ENCODE measurements at regions not wholly inside any gene's neighbourhood (a gene's known extent, or its start where the extent isn't known, plus 50 kb on each side); places are given as distances from the start of the nearest gene placed in this dataset.
A peak's percentile ranks its signal among the peaks of the same experiment; 100 is the strongest.

- ATAC-seq (ENCODE audit: insufficient number of reproducible peaks, low FRiP score, low read depth) (no peak), DNase-seq (ENCODE audit: low spot score) (no peak)
- no peak for TF ChIP-seq CTCF (IDR thresholded peaks at IDR 0.05)
- Histone ChIP-seq H3K36me3 (no peaks in the 10 kb centered on the region), H3K4me1 (ENCODE audit: control insufficient read depth in 1 of 2, low read depth in 2 of 2) (peaks cover 0 to 8% of the 10 kb centered on the region in 2 donors), H3K27me3 (replicated peaks; ENCODE audit: insufficient read depth) (no peaks in the 10 kb centered on the region), H3K9me3 (no peaks in the 10 kb centered on the region), H3K27ac (no peak overlapping the region), H3K4me3 (no peak overlapping the region)
Observed at GRCh38 chr14:36441283-36441682, 78.7 kb downstream of the NKX2-1 start.

GRCh38 chr14:36439766-36440165 is 80.3 kb downstream of the NKX2-1 start:
- Histone ChIP-seq H3K36me3 (no peaks in the 10 kb centered on the region), H3K27me3 (replicated peaks; ENCODE audit: insufficient read depth) (no peaks in the 10 kb centered on the region), H3K27ac (no peak overlapping the region), H3K4me1 (ENCODE audit: control insufficient read depth in 1 of 2, low read depth in 2 of 2) (peaks cover 0 to 8% of the 10 kb centered on the region in 2 donors), H3K9me3 (no peaks in the 10 kb centered on the region), H3K4me3 (no peak overlapping the region)
- ATAC-seq (ENCODE audit: insufficient number of reproducible peaks, low FRiP score, low read depth) (no peak), DNase-seq (ENCODE audit: low spot score) (no peak)
- TF ChIP-seq CTCF (IDR thresholded peaks at IDR 0.05), result no peak

- H3K9me3 ChIP-seq, result no peaks in the 10 kb centered on the region
- DNase-seq (ENCODE audit: low spot score) (no peak), ATAC-seq (ENCODE audit: insufficient number of reproducible peaks, low FRiP score, low read depth) (no peak)
- no peaks in the 10 kb centered on the region for H3K36me3 ChIP-seq
- no peaks in the 10 kb centered on the region for H3K27me3 ChIP-seq (replicated peaks; ENCODE audit: insufficient read depth)
- no peak for TF ChIP-seq CTCF (IDR thresholded peaks at IDR 0.05)
- no peak overlapping the region for H3K4me3 ChIP-seq
- no peak overlapping the region for H3K27ac ChIP-seq
- peaks cover 0 to 8% of the 10 kb centered on the region in 2 donors for H3K4me1 ChIP-seq (ENCODE audit: control insufficient read depth in 1 of 2, low read depth in 2 of 2)
Observed at GRCh38 chr14:36438883-36439282, 81.1 kb downstream of the NKX2-1 start.

- Histone ChIP-seq H3K4me1 (ENCODE audit: control insufficient read depth in 1 of 2, low read depth in 2 of 2) (no peaks in the 10 kb centered on the region), H3K27ac (no peak overlapping the region), H3K36me3 (no peaks in the 10 kb centered on the region), H3K9me3 (no peaks in the 10 kb centered on the region), H3K27me3 (replicated peaks; ENCODE audit: insufficient read depth) (no peaks in the 10 kb centered on the region), H3K4me3 (no peak overlapping the region)
- DNase-seq (ENCODE audit: low spot score) (no peak), ATAC-seq (ENCODE audit: insufficient number of reproducible peaks, low FRiP score, low read depth) (peak; percentile 6)
- TF ChIP-seq CTCF (IDR thresholded peaks at IDR 0.05), result no peak
Observed at GRCh38 chr14:36430662-36431084, 89.4 kb downstream of the NKX2-1 start.

- no peak for TF ChIP-seq CTCF (IDR thresholded peaks at IDR 0.05)
- no peak overlapping the region for H3K4me3 ChIP-seq
- no peak overlapping the region for H3K27ac ChIP-seq
- H3K9me3 ChIP-seq, result no peaks in the 10 kb centered on the region
- DNase-seq (ENCODE audit: low spot score) (no peak), ATAC-seq (ENCODE audit: insufficient number of reproducible peaks, low FRiP score, low read depth) (no peak)
- no peaks in the 10 kb centered on the region for H3K27me3 ChIP-seq (replicated peaks; ENCODE audit: insufficient read depth)
- H3K36me3 ChIP-seq, result no peaks in the 10 kb centered on the region
- H3K4me1 ChIP-seq (ENCODE audit: control insufficient read depth in 1 of 2, low read depth in 2 of 2), result no peaks in the 10 kb centered on the region
Observed at GRCh38 chr14:36430169-36430568, 89.9 kb downstream of the NKX2-1 start.
